GM12878 (cell line): ENCODE measurements at regions not wholly inside any gene's neighbourhood (a gene's known extent, or its start where the extent isn't known, plus 50 kb on each side); places are given as distances from the start of the nearest gene placed in this dataset.

Experiments used
- ATAC-seq: fragments of 200-7000 bp; cut with Tn5 transposase; 3 replicates; pipeline ENCODE4 v1.9.1; 2020; ENCODE audit warnings: mild to moderate bottlenecking, moderate library complexity
- BruUV-seq: library from RNA; stranded (reverse); fragments of 400-500 nt; replicated peaks from 2 replicates; lab custom pipeline; 2021; lab: Mats Ljungman, UMichigan
- CTCF ChIA-PET: fragments of 300-600 bp; sonication (Branson Sonifier 250); formaldehyde crosslinking; extraction: SDS; loops from one replicate; lab custom pipeline; 2021; ENCODE audit warnings: inconsistent platforms; lab: Yijun Ruan, JAX
- POLR2A ChIA-PET: fragments of 350-600 bp; formaldehyde crosslinking; extraction: SDS; loops from one replicate; lab custom pipeline; 2021; ENCODE audit warnings: inconsistent platforms; lab: Charles Lee
- RAD21 ChIA-PET: fragments of 300-600 bp; sonication (Branson Sonifier 250); formaldehyde crosslinking; loops from one replicate; lab custom pipeline; 2023; ENCODE audit warnings: antibody characterized with exemption; ENCODE audit not compliant: unreplicated experiment; lab: Charles Lee
- SMC1A ChIA-PET: fragments of 300-600 bp; sonication (Branson Sonifier 250); formaldehyde crosslinking; loops from one replicate; lab custom pipeline; 2023; ENCODE audit not compliant: unreplicated experiment, uncharacterized antibody; lab: Charles Lee
- DNase-seq: peaks from one replicate; pipeline ENCODE4 v3.0.0-alpha.2; 2011; ENCODE audit warnings: low read depth, low spot score
- FAIRE-seq: peaks from 3 replicates; lab custom pipeline; 2011; peaks lifted over from hg19 to GRCh38; lab: Jason Lieb, UNC
- H2AFZ ChIP-seq: 2 replicates; pipeline ENCODE4 v1.6.0; 2011; ENCODE audit warnings: low read depth, low read length, control low read depth; ENCODE audit not compliant: control insufficient read depth
- H3K27ac ChIP-seq: 2 replicates; pipeline ENCODE4 v1.5.1; 2011; ENCODE audit warnings: control low read depth; ENCODE audit not compliant: control insufficient read depth, insufficient read depth
- H3K27me3 ChIP-seq, 2 experiments: replicated peaks in 1 of 2; 2 replicates each; pipeline versions ENCODE4 v1.6.0 to v1.6.1; 2011; ENCODE audit warnings: low read length in 1 of 2; ENCODE audit not compliant: control insufficient read depth in 2 of 2, insufficient read depth in 2 of 2
- H3K36me3 ChIP-seq, 2 experiments: 2 replicates each; pipeline ENCODE4 v1.5.1; 2011; ENCODE audit warnings: low read length in 1 of 2; ENCODE audit not compliant: control insufficient read depth in 2 of 2, insufficient read depth in 2 of 2
- H3K4me1 ChIP-seq: 2 replicates; pipeline ENCODE4 v1.6.1; 2011; ENCODE audit warnings: mild to moderate bottlenecking, low read length, moderate library complexity, mixed read lengths; ENCODE audit not compliant: control insufficient read depth, insufficient read depth
- H3K4me2 ChIP-seq: 2 replicates; pipeline ENCODE4 v1.6.0; 2011; ENCODE audit warnings: control low read depth; ENCODE audit not compliant: control insufficient read depth, insufficient read depth
- H3K4me3 ChIP-seq: fragments of 200-600 bp; sonication (generic); 2 replicates; pipeline ENCODE4 v1.5.1; 2016
- H3K79me2 ChIP-seq: 2 replicates; pipeline ENCODE4 v1.6.0; 2011; ENCODE audit warnings: low read length; ENCODE audit not compliant: control insufficient read depth, insufficient read depth
- H3K9ac ChIP-seq: 2 replicates; pipeline ENCODE4 v1.8.0; 2011; ENCODE audit warnings: low read length, control low read depth, mixed read lengths; ENCODE audit not compliant: control insufficient read depth, insufficient read depth
- H3K9me3 ChIP-seq: replicated peaks from 3 replicates; pipeline ENCODE4 v1.5.1; 2011; ENCODE audit warnings: mild to moderate bottlenecking, low read length; ENCODE audit not compliant: control insufficient read depth, insufficient read depth
- H4K20me1 ChIP-seq: 2 replicates; pipeline ENCODE4 v1.6.0; 2011; ENCODE audit not compliant: control insufficient read depth, insufficient read depth
- BHLHE40 ChIP-seq, 2 experiments: fragments of 450-650 bp in 1 of 2; IDR thresholded peaks; 2 replicates each; pipeline ENCODE4 v1.6.1; 2011 to 2017; ENCODE audit warnings: low read depth in 2 of 2, borderline replicate concordance in 1 of 2, improper control_type of control experiment in 1 of 2, low read length in 1 of 2, mild to moderate bottlenecking in 1 of 2
- CHD4 ChIP-seq: fragments of 200-600 bp; sonication (generic); IDR thresholded peaks from 2 replicates; pipeline ENCODE4 v1.6.1; 2016; ENCODE audit warnings: mild to moderate bottlenecking
- EED ChIP-seq: sonication (generic); IDR thresholded peaks from 2 replicates; pipeline ENCODE4 v1.6.1; 2016; ENCODE audit warnings: antibody characterized with exemption, low read depth
- HDAC2 ChIP-seq: fragments of 200-600 bp; sonication (generic); IDR thresholded peaks from 2 replicates; pipeline ENCODE4 v1.6.1; 2017
- IKZF1 ChIP-seq: fragments of 450-650 bp; conservative IDR thresholded peaks from 2 replicates; pipeline ENCODE4 v1.6.1; 2017; ENCODE audit warnings: antibody characterized with exemption, mild to moderate bottlenecking
- MYC ChIP-seq: IDR thresholded peaks from 2 replicates; pipeline ENCODE4 v1.6.1; 2011; ENCODE audit warnings: mild to moderate bottlenecking, low read length, moderate library complexity, inconsistent platforms; ENCODE audit not compliant: insufficient read depth, insufficient replicate concordance, insufficient read length, severe bottlenecking
- NFYA ChIP-seq: IDR thresholded peaks from 2 replicates; pipeline ENCODE4 v1.6.1; 2011; ENCODE audit warnings: low read depth, mild to moderate bottlenecking, low read length, improper control_type of control experiment, borderline replicate concordance
- NFYB ChIP-seq: IDR thresholded peaks from 2 replicates; pipeline ENCODE4 v1.6.1; 2011; ENCODE audit warnings: low read depth, mild to moderate bottlenecking, low read length, improper control_type of control experiment, moderate library complexity; ENCODE audit not compliant: insufficient read depth
- RBBP5 ChIP-seq: fragments of 200-600 bp; sonication (generic); conservative IDR thresholded peaks from 2 replicates; pipeline ENCODE4 v1.6.1; 2016
- SMC3 ChIP-seq: IDR thresholded peaks from 2 replicates; pipeline ENCODE4 v1.6.1; 2011; ENCODE audit warnings: low read length, improper control_type of control experiment, borderline replicate concordance
- STAT1 ChIP-seq: fragments of 450-650 bp; conservative IDR thresholded peaks from 2 replicates; pipeline ENCODE4 v1.6.1; 2014; ENCODE audit warnings: antibody characterized with exemption, mild to moderate bottlenecking
- STAT3 ChIP-seq: IDR thresholded peaks from 2 replicates; pipeline ENCODE4 v1.6.1; 2011; ENCODE audit warnings: low read depth, low read length, improper control_type of control experiment
- ZBED1 ChIP-seq: IDR thresholded peaks from 2 replicates; pipeline ENCODE4 v1.6.1; 2016; ENCODE audit warnings: borderline replicate concordance
- ZNF217 ChIP-seq: fragments of 450-650 bp; IDR thresholded peaks from 2 replicates; pipeline ENCODE4 v1.6.1; 2017; ENCODE audit warnings: antibody characterized with exemption, mild to moderate bottlenecking
- ZZZ3 ChIP-seq: IDR thresholded peaks from 2 replicates; pipeline ENCODE4 v1.6.1; 2011; ENCODE audit warnings: low read depth; ENCODE audit not compliant: control insufficient read depth, insufficient read length
- in situ Hi-C: fragments of 300-500 bp; cut with MboI; formaldehyde crosslinking; loops from 9 replicates; pipeline ENCODE4 v1.14.3; 2018; ENCODE audit warnings: mixed read lengths
- intact Hi-C: fragments of 100-400 bp; cut with micrococcal nuclease; formaldehyde crosslinking; loops from one replicate; pipeline ENCODE4 v1.14.2; 2022; ENCODE audit not compliant: unreplicated experiment
- TF ChIP-seq, protein P1 (sequence below): fragments of 450-650 bp; IDR thresholded peaks from 2 replicates; pipeline ENCODE4 v1.6.1; 2017; ENCODE audit warnings: antibody characterized with exemption, mild to moderate bottlenecking, moderate library complexity
- TF ChIP-seq, protein P2 (sequence below): IDR thresholded peaks from 2 replicates; pipeline ENCODE4 v1.6.1; 2011; ENCODE audit warnings: low read depth, mild to moderate bottlenecking, low read length, moderate library complexity, borderline replicate concordance; ENCODE audit errors: extremely low read depth
- TF ChIP-seq, protein P3 (sequence below): fragments of 450-650 bp; IDR thresholded peaks from 2 replicates; pipeline ENCODE4 v1.6.1; 2017; ENCODE audit warnings: mild to moderate bottlenecking
- TF ChIP-seq, protein P4 (sequence below): IDR thresholded peaks from 2 replicates; pipeline ENCODE4 v1.6.1; 2011; ENCODE audit warnings: low read depth, low read length, improper control_type of control experiment, borderline replicate concordance

DNA sequence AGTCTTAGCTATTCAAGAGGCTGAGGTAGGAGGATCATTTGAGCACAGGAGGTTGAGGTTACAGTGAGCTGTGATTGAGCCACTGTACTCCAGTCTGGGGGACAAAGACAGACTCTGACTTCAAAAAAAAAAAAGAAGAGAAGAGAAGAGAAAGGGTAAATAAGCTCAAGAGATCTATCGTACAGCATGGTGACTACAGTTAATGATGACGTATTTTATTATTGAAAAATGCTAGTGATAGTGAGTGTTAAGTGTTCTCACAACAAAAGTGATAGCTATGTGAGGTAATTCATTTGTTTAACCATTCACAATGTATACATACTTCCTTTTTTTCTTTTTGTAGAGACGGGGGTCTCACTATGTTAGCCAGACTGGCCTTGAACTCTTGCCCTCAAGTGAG is 121.5 kb upstream of the RPL34 start (continued):
- TF ChIP-seq SMC3 = no peak
- TF ChIP-seq EED = no peak
- no peak for TF ChIP-seq STAT3
- no peak for TF ChIP-seq RBBP5
- TF ChIP-seq HDAC2 = no peak

GRCh38 chr4:108493596-108493931 is 126.8 kb upstream of the RPL34 start:
- RAD21 ChIA-PET = interaction anchor here (0.9 kb wide), 1 partner anchor 464 kb away, joined by 3 read pairs; no protein-coding TSS in a partner anchor
- DNase-seq = no peak
- no TSS peak for BruUV-seq
- intact Hi-C loops = loop anchor here (1.0 kb wide), 2 partner anchors 463 to 475 kb away; no protein-coding TSS in a partner anchor
- no peaks in the 10 kb centered on the region for H3K27me3 ChIP-seq
- CTCF ChIA-PET = interaction anchor here (0.6 to 2.1 kb wide), 4 partner anchors 99 to 475 kb away, joined by 3 to 17 read pairs (median 4); no protein-coding TSS in a partner anchor
- no peak overlapping the region for H3K4me2 ChIP-seq
- FAIRE-seq = no peak
- H3K36me3 ChIP-seq = no peaks in the 10 kb centered on the region
- in situ Hi-C loops = loop anchor here (10.0 kb wide), 1 partner anchor 469 kb away; no protein-coding TSS in a partner anchor
- H3K4me1 ChIP-seq = no peaks in the 10 kb centered on the region
- POLR2A ChIA-PET = no interaction called here
- H3K9me3 ChIP-seq = no peaks in the 10 kb centered on the region; the same call in 1 of the 3 replicates
- H3K4me3 ChIP-seq = no peak overlapping the region
- H4K20me1 ChIP-seq = no peaks in the 10 kb centered on the region
- no peak overlapping the region for H2AFZ ChIP-seq
- no peak overlapping the region for H3K9ac ChIP-seq
- no peak for ATAC-seq
- SMC1A ChIA-PET = interaction anchor here (3.1 kb wide), 1 partner anchor 474 kb away, joined by 11 read pairs; no protein-coding TSS in a partner anchor
- no peak overlapping the region for H3K27ac ChIP-seq
- no peaks in the 10 kb centered on the region for H3K79me2 ChIP-seq
- TF ChIP-seq, protein P1, sequence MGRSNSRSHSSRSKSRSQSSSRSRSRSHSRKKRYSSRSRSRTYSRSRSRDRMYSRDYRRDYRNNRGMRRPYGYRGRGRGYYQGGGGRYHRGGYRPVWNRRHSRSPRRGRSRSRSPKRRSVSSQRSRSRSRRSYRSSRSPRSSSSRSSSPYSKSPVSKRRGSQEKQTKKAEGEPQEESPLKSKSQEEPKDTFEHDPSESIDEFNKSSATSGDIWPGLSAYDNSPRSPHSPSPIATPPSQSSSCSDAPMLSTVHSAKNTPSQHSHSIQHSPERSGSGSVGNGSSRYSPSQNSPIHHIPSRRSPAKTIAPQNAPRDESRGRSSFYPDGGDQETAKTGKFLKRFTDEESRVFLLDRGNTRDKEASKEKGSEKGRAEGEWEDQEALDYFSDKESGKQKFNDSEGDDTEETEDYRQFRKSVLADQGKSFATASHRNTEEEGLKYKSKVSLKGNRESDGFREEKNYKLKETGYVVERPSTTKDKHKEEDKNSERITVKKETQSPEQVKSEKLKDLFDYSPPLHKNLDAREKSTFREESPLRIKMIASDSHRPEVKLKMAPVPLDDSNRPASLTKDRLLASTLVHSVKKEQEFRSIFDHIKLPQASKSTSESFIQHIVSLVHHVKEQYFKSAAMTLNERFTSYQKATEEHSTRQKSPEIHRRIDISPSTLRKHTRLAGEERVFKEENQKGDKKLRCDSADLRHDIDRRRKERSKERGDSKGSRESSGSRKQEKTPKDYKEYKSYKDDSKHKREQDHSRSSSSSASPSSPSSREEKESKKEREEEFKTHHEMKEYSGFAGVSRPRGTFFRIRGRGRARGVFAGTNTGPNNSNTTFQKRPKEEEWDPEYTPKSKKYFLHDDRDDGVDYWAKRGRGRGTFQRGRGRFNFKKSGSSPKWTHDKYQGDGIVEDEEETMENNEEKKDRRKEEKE = no peak
- TF ChIP-seq NFYA = no peak
- TF ChIP-seq ZZZ3 = no peak
- no peak for TF ChIP-seq BHLHE40 (IDR thresholded peaks at IDR 0.05; ENCODE audit: borderline replicate concordance in 1 of 2, low read depth in 2 of 2, low read length in 1 of 2)
- no peak for TF ChIP-seq IKZF1
- TF ChIP-seq, protein P2, sequence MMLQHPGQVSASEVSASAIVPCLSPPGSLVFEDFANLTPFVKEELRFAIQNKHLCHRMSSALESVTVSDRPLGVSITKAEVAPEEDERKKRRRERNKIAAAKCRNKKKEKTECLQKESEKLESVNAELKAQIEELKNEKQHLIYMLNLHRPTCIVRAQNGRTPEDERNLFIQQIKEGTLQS = no peak
- TF ChIP-seq, protein P3, sequence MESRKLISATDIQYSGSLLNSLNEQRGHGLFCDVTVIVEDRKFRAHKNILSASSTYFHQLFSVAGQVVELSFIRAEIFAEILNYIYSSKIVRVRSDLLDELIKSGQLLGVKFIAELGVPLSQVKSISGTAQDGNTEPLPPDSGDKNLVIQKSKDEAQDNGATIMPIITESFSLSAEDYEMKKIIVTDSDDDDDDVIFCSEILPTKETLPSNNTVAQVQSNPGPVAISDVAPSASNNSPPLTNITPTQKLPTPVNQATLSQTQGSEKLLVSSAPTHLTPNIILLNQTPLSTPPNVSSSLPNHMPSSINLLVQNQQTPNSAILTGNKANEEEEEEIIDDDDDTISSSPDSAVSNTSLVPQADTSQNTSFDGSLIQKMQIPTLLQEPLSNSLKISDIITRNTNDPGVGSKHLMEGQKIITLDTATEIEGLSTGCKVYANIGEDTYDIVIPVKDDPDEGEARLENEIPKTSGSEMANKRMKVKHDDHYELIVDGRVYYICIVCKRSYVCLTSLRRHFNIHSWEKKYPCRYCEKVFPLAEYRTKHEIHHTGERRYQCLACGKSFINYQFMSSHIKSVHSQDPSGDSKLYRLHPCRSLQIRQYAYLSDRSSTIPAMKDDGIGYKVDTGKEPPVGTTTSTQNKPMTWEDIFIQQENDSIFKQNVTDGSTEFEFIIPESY = no peak
- no peak for TF ChIP-seq ZNF217
- TF ChIP-seq STAT1 = no peak
- TF ChIP-seq MYC = no peak
- TF ChIP-seq CHD4 = no peak
- TF ChIP-seq ZBED1 = no peak
- TF ChIP-seq NFYB = no peak
- no peak for TF ChIP-seq STAT3
- TF ChIP-seq, protein P4, sequence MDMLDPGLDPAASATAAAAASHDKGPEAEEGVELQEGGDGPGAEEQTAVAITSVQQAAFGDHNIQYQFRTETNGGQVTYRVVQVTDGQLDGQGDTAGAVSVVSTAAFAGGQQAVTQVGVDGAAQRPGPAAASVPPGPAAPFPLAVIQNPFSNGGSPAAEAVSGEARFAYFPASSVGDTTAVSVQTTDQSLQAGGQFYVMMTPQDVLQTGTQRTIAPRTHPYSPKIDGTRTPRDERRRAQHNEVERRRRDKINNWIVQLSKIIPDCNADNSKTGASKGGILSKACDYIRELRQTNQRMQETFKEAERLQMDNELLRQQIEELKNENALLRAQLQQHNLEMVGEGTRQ = no peak
